HCT116 (cell line): ENCODE measurements at regions not wholly inside any gene's neighbourhood (a gene's known extent, or its start where the extent isn't known, plus 50 kb on each side); places are given as distances from the start of the nearest gene placed in this dataset.

Source experiments
- ATAC-seq: fragments of 200-7000 bp; cut with Tn5 transposase; 2 replicates; pipeline ENCODE4 v1.9.1; 2020; ENCODE audit warnings: mild to moderate bottlenecking, moderate library complexity
- BruUV-seq: library from RNA; stranded (reverse); fragments of 400-500 nt; replicated peaks from 2 replicates; lab custom pipeline; 2021; lab: Mats Ljungman, UMichigan
- CTCF ChIA-PET: fragments of 300-600 bp; sonication (Branson Sonifier 250); formaldehyde crosslinking; loops from one replicate; lab custom pipeline; 2021; ENCODE audit warnings: antibody characterized with exemption; lab: Charles Lee
- POLR2A ChIA-PET: fragments of 300-600, 350-600 bp; sonication (Branson Sonifier 250); formaldehyde crosslinking; loops from one replicate; lab custom pipeline; 2021; ENCODE audit warnings: antibody characterized with exemption; lab: Charles Lee
- RAD21 ChIA-PET, 2 experiments: fragments of 300-600 bp; sonication (Branson Sonifier 250); formaldehyde crosslinking; loops; one replicate each; lab custom pipeline; 2023; ENCODE audit warnings: low total read pairs in 2 of 2; ENCODE audit not compliant: uncharacterized antibody in 2 of 2, unreplicated experiment in 2 of 2, low non-redundant PET in 1 of 2; lab: Charles Lee
- DNase-seq: peaks from one replicate; pipeline ENCODE4 v3.0.0-alpha.2; 2010; ENCODE audit warnings: low read depth, low spot score
- H2AFZ ChIP-seq: fragments of 200-600 bp; shearing (Covaris generic), sonication (generic); 2 replicates; pipeline ENCODE4 v1.6.1; 2017; ENCODE audit warnings: low read depth, mixed run types, mixed read lengths, antibody characterized with exemption, low read length; ENCODE audit not compliant: poor library complexity, severe bottlenecking
- H3K27ac ChIP-seq: 2 replicates; pipeline ENCODE4 v1.5.1; 2012; ENCODE audit warnings: low read depth, low read length
- H3K27me3 ChIP-seq: fragments of 200-600 bp; sonication (generic); 2 replicates; pipeline ENCODE4 v1.6.1; 2016; ENCODE audit warnings: mixed run types, low read length, mixed read lengths; ENCODE audit not compliant: insufficient read depth
- H3K36me3 ChIP-seq, 2 experiments: fragments of 200-500 bp in 1 of 2; fragments of 200-600 bp in 1 of 2; sonication (Bioruptor generic) in 1 of 2; sonication (generic) in 1 of 2; 2 replicates each; pipeline versions ENCODE4 v1.5.1 to v1.6.1; 2014 to 2016; ENCODE audit warnings: low read length in 2 of 2, inconsistent platforms in 1 of 2, mixed read lengths in 1 of 2, mixed run types in 1 of 2; ENCODE audit not compliant: insufficient read depth in 2 of 2, control insufficient read depth in 1 of 2
- H3K4me1 ChIP-seq, 2 experiments: fragments of 200-600 bp in 1 of 2; sonication (generic) in 1 of 2; 2 replicates each; pipeline versions ENCODE4 v1.5.1 to v1.6.1; 2012 to 2017; ENCODE audit warnings: low read length in 2 of 2, inconsistent platforms in 1 of 2, mild to moderate bottlenecking in 1 of 2, mixed read lengths in 1 of 2, mixed run types in 1 of 2, moderate library complexity in 1 of 2; ENCODE audit not compliant: insufficient read depth in 2 of 2, control insufficient read depth in 1 of 2
- H3K4me2 ChIP-seq: fragments of 200-600 bp; sonication (generic); 2 replicates; pipeline ENCODE4 v1.6.1; 2017; ENCODE audit warnings: mixed run types, low read length, mixed read lengths
- H3K4me3 ChIP-seq, 2 experiments: fragments of 200-600 bp in 1 of 2; sonication (generic) in 1 of 2; replicated peaks in 1 of 2; 2 replicates each; pipeline ENCODE4 v1.5.1; 2011 to 2016; ENCODE audit warnings: low read length in 2 of 2, control low read depth in 1 of 2, low read depth in 1 of 2, mild to moderate bottlenecking in 1 of 2, mixed read lengths in 1 of 2, mixed run types in 1 of 2
- H3K79me2 ChIP-seq: fragments of 200-600 bp; sonication (generic); 2 replicates; pipeline ENCODE4 v1.6.1; 2017; ENCODE audit warnings: mild to moderate bottlenecking, mixed run types, low read length, moderate library complexity, mixed read lengths; ENCODE audit not compliant: insufficient read depth
- H3K9ac ChIP-seq: fragments of 200-600 bp; sonication (generic); 2 replicates; pipeline ENCODE4 v1.6.1; 2016; ENCODE audit warnings: low read length, mixed read lengths
- H3K9me2 ChIP-seq: fragments of 200-600 bp; sonication (generic), shearing (Covaris generic); 2 replicates; pipeline ENCODE4 v1.6.1; 2017; ENCODE audit warnings: mixed run types, mild to moderate bottlenecking, moderate library complexity; ENCODE audit not compliant: insufficient read depth
- H3K9me3 ChIP-seq, 2 experiments: fragments of 200-500 bp in 1 of 2; fragments of 200-600 bp in 1 of 2; sonication (Bioruptor generic) in 1 of 2; sonication (generic) in 1 of 2; 2 replicates each; pipeline ENCODE4 v1.6.1; 2014 to 2017; ENCODE audit warnings: low read length in 2 of 2, mixed read lengths in 2 of 2, inconsistent platforms in 1 of 2, low read depth in 1 of 2, mild to moderate bottlenecking in 1 of 2, mixed run types in 1 of 2, moderate library complexity in 1 of 2; ENCODE audit not compliant: control insufficient read depth in 1 of 2, insufficient read depth in 1 of 2
- H4K20me1 ChIP-seq: fragments of 200-600 bp; sonication (generic), shearing (Covaris generic); 2 replicates; pipeline ENCODE4 v1.6.1; 2017; ENCODE audit warnings: mixed run types, mild to moderate bottlenecking, moderate library complexity; ENCODE audit not compliant: insufficient read depth
- ATF3 ChIP-seq: IDR thresholded peaks from 2 replicates; pipeline ENCODE4 v1.6.1; 2012
- CBX3 ChIP-seq: IDR thresholded peaks from 2 replicates; pipeline ENCODE4 v1.6.1; 2012; ENCODE audit warnings: low read depth
- EZH2 ChIP-seq: fragments of 200-600 bp; sonication (generic); IDR thresholded peaks from 2 replicates; pipeline ENCODE4 v1.6.1; 2017; ENCODE audit warnings: antibody characterized with exemption, mixed run types
- EZH2phosphoT487 ChIP-seq: fragments of 200-600 bp; IDR thresholded peaks from 2 replicates; pipeline ENCODE4 v1.6.1; 2018; ENCODE audit warnings: antibody characterized with exemption, borderline replicate concordance
- FOSL1 ChIP-seq: IDR thresholded peaks from 2 replicates; pipeline ENCODE4 v1.6.1; 2012; ENCODE audit warnings: low read depth
- POLR2AphosphoS5 ChIP-seq: IDR thresholded peaks from 2 replicates; pipeline ENCODE4 v1.6.1; 2011; ENCODE audit warnings: mild to moderate bottlenecking, low read depth, low read length, moderate library complexity
- RAD21 ChIP-seq: IDR thresholded peaks from 2 replicates; pipeline ENCODE4 v1.6.1; 2012; ENCODE audit warnings: low read depth, mild to moderate bottlenecking
- REST ChIP-seq: IDR thresholded peaks from 2 replicates; pipeline ENCODE4 v1.6.1; 2012; ENCODE audit warnings: low read depth
- SIN3A ChIP-seq: IDR thresholded peaks from 2 replicates; pipeline ENCODE4 v1.6.1; 2012; ENCODE audit warnings: low read depth
- SRF ChIP-seq: IDR thresholded peaks from 2 replicates; pipeline ENCODE4 v1.6.1; 2012; ENCODE audit warnings: low read depth
- TCF7L2 ChIP-seq: IDR thresholded peaks from 2 replicates; pipeline ENCODE4 v1.7.0; 2011; ENCODE audit warnings: borderline replicate concordance, inconsistent platforms; ENCODE audit not compliant: insufficient read depth, insufficient read length; ENCODE audit errors: extremely low read depth
- ZFX ChIP-seq: fragments of 450-650 bp; IDR thresholded peaks from 2 replicates; pipeline ENCODE4 v1.6.1; 2017
- ZNF274 ChIP-seq: fragments of 200-500 bp; sonication (Bioruptor generic); IDR thresholded peaks from 2 replicates; pipeline ENCODE4 v1.6.1; 2014; ENCODE audit warnings: mild to moderate bottlenecking, low read depth, low read length, inconsistent platforms
- intact Hi-C: fragments of 100-400 bp; cut with micrococcal nuclease; formaldehyde crosslinking; loops from 2 replicates; pipeline ENCODE4 v1.10.0; 2022
- TF ChIP-seq, protein P1 (sequence below), 3 experiments: fragments of 200-600 bp in 1 of 3; sonication (generic) in 1 of 3; IDR thresholded peaks in 2 of 3; conservative IDR thresholded peaks in 1 of 3; 2 replicates each; pipeline ENCODE4 v1.5.1; 2012 to 2017; ENCODE audit warnings: low read depth in 2 of 3, low read length in 2 of 3, antibody characterized with exemption in 1 of 3, borderline replicate concordance in 1 of 3, control low read depth in 1 of 3, mild to moderate bottlenecking in 1 of 3, mixed read lengths in 1 of 3, mixed run types in 1 of 3, moderate library complexity in 1 of 3; ENCODE audit not compliant: insufficient read depth in 1 of 3
- TF ChIP-seq, protein P2 (sequence below): IDR thresholded peaks from 2 replicates; pipeline ENCODE4 v1.6.1; 2011; ENCODE audit warnings: mild to moderate bottlenecking, low read length, moderate library complexity; ENCODE audit not compliant: insufficient replicate concordance; ENCODE audit errors: extremely low read depth

GRCh38 chr4:119823045-119823444 lies 194.4 kb upstream of the PDE5A start:
- ATAC-seq (no peak), DNase-seq (no peak)
- no TSS peak for BruUV-seq
- no peaks in the 10 kb centered on the region for H3K9me3 ChIP-seq
- no peaks in the 10 kb centered on the region for H3K79me2 ChIP-seq
- POLR2A ChIA-PET: no interaction called here
- no peak overlapping the region for H3K4me2 ChIP-seq
- intact Hi-C loops: no loop called here
- RAD21 ChIA-PET: no interaction called here
- H2AFZ ChIP-seq: no peak overlapping the region
- H3K27me3 ChIP-seq: no peaks in the 10 kb centered on the region
- H3K4me3 ChIP-seq: no peak overlapping the region
- H3K36me3 ChIP-seq: no peaks in the 10 kb centered on the region
- no peaks in the 10 kb centered on the region for H3K9me2 ChIP-seq
- H3K27ac ChIP-seq: no peak overlapping the region
- TF ChIP-seq ZFX: no peak
- no peak for TF ChIP-seq EZH2phosphoT487
- TF ChIP-seq ZNF274: no peak
- no peak for TF ChIP-seq EZH2
- TF ChIP-seq FOSL1: no peak
- TF ChIP-seq, protein P1, sequence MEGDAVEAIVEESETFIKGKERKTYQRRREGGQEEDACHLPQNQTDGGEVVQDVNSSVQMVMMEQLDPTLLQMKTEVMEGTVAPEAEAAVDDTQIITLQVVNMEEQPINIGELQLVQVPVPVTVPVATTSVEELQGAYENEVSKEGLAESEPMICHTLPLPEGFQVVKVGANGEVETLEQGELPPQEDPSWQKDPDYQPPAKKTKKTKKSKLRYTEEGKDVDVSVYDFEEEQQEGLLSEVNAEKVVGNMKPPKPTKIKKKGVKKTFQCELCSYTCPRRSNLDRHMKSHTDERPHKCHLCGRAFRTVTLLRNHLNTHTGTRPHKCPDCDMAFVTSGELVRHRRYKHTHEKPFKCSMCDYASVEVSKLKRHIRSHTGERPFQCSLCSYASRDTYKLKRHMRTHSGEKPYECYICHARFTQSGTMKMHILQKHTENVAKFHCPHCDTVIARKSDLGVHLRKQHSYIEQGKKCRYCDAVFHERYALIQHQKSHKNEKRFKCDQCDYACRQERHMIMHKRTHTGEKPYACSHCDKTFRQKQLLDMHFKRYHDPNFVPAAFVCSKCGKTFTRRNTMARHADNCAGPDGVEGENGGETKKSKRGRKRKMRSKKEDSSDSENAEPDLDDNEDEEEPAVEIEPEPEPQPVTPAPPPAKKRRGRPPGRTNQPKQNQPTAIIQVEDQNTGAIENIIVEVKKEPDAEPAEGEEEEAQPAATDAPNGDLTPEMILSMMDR (IDR thresholded peaks at IDR 0.05 in 2 of 3, conservative IDR thresholded peaks at IDR 0.05 in 1 of 3; ENCODE audit: borderline replicate concordance in 1 of 3, insufficient read depth in 1 of 3, low read depth in 2 of 3, low read length in 2 of 3): no peak
- TF ChIP-seq ATF3: no peak
- no peak for TF ChIP-seq TCF7L2
- TF ChIP-seq REST: no peak
- no peak for TF ChIP-seq CBX3
- no peak for TF ChIP-seq POLR2AphosphoS5
- TF ChIP-seq, protein P2, sequence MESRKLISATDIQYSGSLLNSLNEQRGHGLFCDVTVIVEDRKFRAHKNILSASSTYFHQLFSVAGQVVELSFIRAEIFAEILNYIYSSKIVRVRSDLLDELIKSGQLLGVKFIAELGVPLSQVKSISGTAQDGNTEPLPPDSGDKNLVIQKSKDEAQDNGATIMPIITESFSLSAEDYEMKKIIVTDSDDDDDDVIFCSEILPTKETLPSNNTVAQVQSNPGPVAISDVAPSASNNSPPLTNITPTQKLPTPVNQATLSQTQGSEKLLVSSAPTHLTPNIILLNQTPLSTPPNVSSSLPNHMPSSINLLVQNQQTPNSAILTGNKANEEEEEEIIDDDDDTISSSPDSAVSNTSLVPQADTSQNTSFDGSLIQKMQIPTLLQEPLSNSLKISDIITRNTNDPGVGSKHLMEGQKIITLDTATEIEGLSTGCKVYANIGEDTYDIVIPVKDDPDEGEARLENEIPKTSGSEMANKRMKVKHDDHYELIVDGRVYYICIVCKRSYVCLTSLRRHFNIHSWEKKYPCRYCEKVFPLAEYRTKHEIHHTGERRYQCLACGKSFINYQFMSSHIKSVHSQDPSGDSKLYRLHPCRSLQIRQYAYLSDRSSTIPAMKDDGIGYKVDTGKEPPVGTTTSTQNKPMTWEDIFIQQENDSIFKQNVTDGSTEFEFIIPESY: no peak
- no peak for TF ChIP-seq SIN3A
- no peak for TF ChIP-seq SRF
- no peak for TF ChIP-seq RAD21
- H4K20me1 ChIP-seq: no peaks in the 10 kb centered on the region
- no peaks in the 10 kb centered on the region for H3K4me1 ChIP-seq
- H3K9ac ChIP-seq: no peak overlapping the region
- CTCF ChIA-PET: no interaction called here
